Activated CD8-positive, alpha-beta memory T cell treated with anti-CD3 and anti-CD28 coated beads for 24 hours (primary cell): ENCODE measurements at regions not wholly inside any gene's neighbourhood (a gene's known extent, or its start where the extent isn't known, plus 50 kb on each side); places are given as distances from the start of the nearest gene placed in this dataset.
"Not testable (repeated sequence)": the region's sequence is repeated elsewhere in the genome, so short reads cannot be mapped to it uniquely, and the experiment has no call there.

Experiments used
- DNase-seq: peaks from one replicate; pipeline ENCODE4 v3.0.0-alpha.2; 2020

GRCh38 chr11:25771605-25772004 is 560.3 kb upstream of the ANO3 start:
- no peak for DNase-seq

GRCh38 chr11:25775603-25776002 is 556.3 kb upstream of the ANO3 start:
- DNase-seq, result no peak

- no peak for DNase-seq
Measured at GRCh38 chr11:25776238-25776637, 555.7 kb upstream of the ANO3 start.

GRCh38 chr11:25777343-25777742 is 554.6 kb upstream of the ANO3 start:
- no peak for DNase-seq

GRCh38 chr11:25779033-25779432 is 552.9 kb upstream of the ANO3 start:
- no peak for DNase-seq

GRCh38 chr11:25787416-25787815 is 544.5 kb upstream of the ANO3 start:
- DNase-seq, result no peak

GRCh38 chr11:25790396-25790795 is 541.5 kb upstream of the ANO3 start:
- DNase-seq, result no peak

- no peak for DNase-seq
Measured at GRCh38 chr11:25793637-25794036, 538.3 kb upstream of the ANO3 start.

- no peak for DNase-seq
Measured at GRCh38 chr11:25794804-25795203, 537.1 kb upstream of the ANO3 start.

GRCh38 chr11:25816411-25816810 is 515.5 kb upstream of the ANO3 start:
- no peak for DNase-seq

GRCh38 chr11:25824688-25825087 is 507.2 kb upstream of the ANO3 start:
- DNase-seq, result no peak

GRCh38 chr11:25831485-25831884 is 500.4 kb upstream of the ANO3 start:
- DNase-seq, result not testable (repeated sequence)

GRCh38 chr11:25838918-25839625 is 492.9 kb upstream of the ANO3 start:
- no peak for DNase-seq

- no peak for DNase-seq
Measured at GRCh38 chr11:25844811-25845210, 487.1 kb upstream of the ANO3 start.

- DNase-seq, result no peak
Measured at GRCh38 chr11:25855916-25856315, 476.0 kb upstream of the ANO3 start.

GRCh38 chr11:25859776-25860175 is 472.2 kb upstream of the ANO3 start:
- DNase-seq, result no peak

- no peak for DNase-seq
Measured at GRCh38 chr11:25860677-25861450, 471.1 kb upstream of the ANO3 start.

- no peak for DNase-seq
Measured at GRCh38 chr11:25862159-25862558, 469.8 kb upstream of the ANO3 start.

- no peak for DNase-seq
Measured at GRCh38 chr11:25863986-25864385, 467.9 kb upstream of the ANO3 start.

GRCh38 chr11:25876456-25876965 is 455.4 kb upstream of the ANO3 start:
- no peak for DNase-seq

GRCh38 chr11:25886036-25886435 is 445.9 kb upstream of the ANO3 start:
- DNase-seq, result no peak

- DNase-seq, result no peak
Measured at GRCh38 chr11:25890626-25891260, 441.2 kb upstream of the ANO3 start.

GRCh38 chr11:25891960-25892359 is 440.0 kb upstream of the ANO3 start:
- no peak for DNase-seq

GRCh38 chr11:25899617-25900160 is 432.2 kb upstream of the ANO3 start:
- DNase-seq, result no peak
